ENCODE measurements at regions not wholly inside any gene's neighbourhood (a gene's known extent, or its start where the extent isn't known, plus 50 kb on each side); places are given as distances from the start of the nearest gene placed in this dataset.
"Not testable (repeated sequence)": the region's sequence is repeated elsewhere in the genome, so short reads cannot be mapped to it uniquely, and the experiment has no call there.

DNA sequence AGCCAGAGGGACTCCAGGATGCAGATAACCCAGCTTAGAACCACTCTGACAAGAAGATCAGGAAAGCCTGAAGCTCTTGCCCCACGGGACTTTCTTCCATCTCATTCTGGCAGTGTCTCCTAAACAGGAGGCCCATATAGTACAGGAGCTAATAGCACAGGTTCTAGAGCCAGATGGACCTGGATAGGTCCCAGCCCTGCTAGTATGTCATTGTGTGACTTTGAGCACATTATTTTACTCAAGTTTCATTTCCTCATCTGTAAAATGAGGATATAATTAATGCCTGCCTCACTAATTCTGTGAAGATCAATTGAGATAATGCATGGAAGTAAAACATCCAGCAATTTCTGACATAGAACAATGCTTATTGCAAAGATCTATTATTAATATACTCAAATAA is 66.5 kb upstream of the GZMB start:
- H3K27me3 ChIP-seq, result no peaks in the 10 kb centered on the region
- intact Hi-C loops (cut with DNase I), result no loop called here
- no peak for DNase-seq
- no peak overlapping the region for H3K27ac ChIP-seq
- TF ChIP-seq CTCF (IDR thresholded peaks at IDR 0.05) (no peak), POLR2A (IDR thresholded peaks at IDR 0.05) (no peak)
- WGBS, 4 donors, result 30 to 65% (median 50%) methylated on average over 1 of the region's 1 CpG
- H3K4me1 ChIP-seq (replicated peaks in 1 of 2), result no peaks in the 10 kb centered on the region
- H3K9me3 ChIP-seq (replicated peaks in 1 of 3), result no peaks in the 10 kb centered on the region
- H3K36me3 ChIP-seq (replicated peaks in 1 of 2), result no peaks in the 10 kb centered on the region
- no peak overlapping the region for H3K4me3 ChIP-seq

DNA sequence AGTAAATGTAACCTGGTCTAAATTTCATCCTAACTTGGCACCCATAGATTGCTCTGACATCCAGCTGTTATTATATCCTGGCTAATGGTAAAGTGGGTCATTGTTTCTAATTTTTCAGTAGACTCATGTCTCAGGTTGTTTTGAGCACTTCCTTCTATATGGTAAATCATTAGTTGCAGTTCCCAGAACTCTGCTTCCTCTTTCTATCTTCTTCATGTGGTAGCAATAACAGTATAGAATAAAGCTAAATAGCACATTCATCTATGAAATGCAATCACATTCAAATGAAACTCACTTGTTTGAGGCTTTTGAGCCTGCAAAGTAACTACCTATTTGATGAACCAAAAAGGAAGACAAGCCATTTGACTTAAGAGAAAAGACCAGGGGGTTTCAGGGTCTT is 65.1 kb upstream of the GZMB start:
- H3K27ac ChIP-seq, result no peak overlapping the region
- no peaks in the 10 kb centered on the region for H3K9me3 ChIP-seq (replicated peaks in 1 of 3)
- no peaks in the 10 kb centered on the region for H3K27me3 ChIP-seq
- TF ChIP-seq CTCF (IDR thresholded peaks at IDR 0.05) (no peak), POLR2A (IDR thresholded peaks at IDR 0.05) (no peak)
- H3K4me1 ChIP-seq (replicated peaks in 1 of 2), result no peaks in the 10 kb centered on the region
- no peaks in the 10 kb centered on the region for H3K36me3 ChIP-seq (replicated peaks in 1 of 2)
- no peak for DNase-seq
- peak overlapping the region in 1 of 4 donors; percentile 30 for H3K4me3 ChIP-seq
- intact Hi-C loops (cut with DNase I), result no loop called here

- H3K27ac ChIP-seq; H3K27me3 ChIP-seq; H3K36me3 ChIP-seq (replicated peaks in 1 of 2); H3K9me3 ChIP-seq (replicated peaks in 1 of 3); DNase-seq; H3K4me3 ChIP-seq; H3K4me1 ChIP-seq (replicated peaks in 1 of 2); intact Hi-C loops (cut with DNase I): not testable (repeated sequence)
- WGBS, 4 donors, result 72 to 94% (median 88%) methylated on average over 1 of the region's 1 CpG
Measured at GRCh38 chr14:24696280-24696920, 62.4 kb upstream of the GZMB start.

GRCh38 chr14:24695265-24696241 is 61.6 kb upstream of the GZMB start:
- DNase-seq, result peak in 1 of 7 donors; percentile 18
- Histone ChIP-seq H3K36me3 (replicated peaks in 1 of 2) (no peaks in the 10 kb centered on the region), H3K9me3 (replicated peaks in 1 of 3) (no peaks in the 10 kb centered on the region), H3K27me3 (no peaks in the 10 kb centered on the region), H3K27ac (no peak overlapping the region), H3K4me3 (no peak overlapping the region), H3K4me1 (replicated peaks in 1 of 2) (no peaks in the 10 kb centered on the region)
- intact Hi-C loops (cut with DNase I), result no loop called here
- no peak for TF ChIP-seq CTCF (IDR thresholded peaks at IDR 0.05)
- no peak for TF ChIP-seq POLR2A (IDR thresholded peaks at IDR 0.05)
- 59 to 65% (median 62%) methylated on average over 8 of the region's 8 CpGs for WGBS, 4 donors
